Esophagus muscularis mucosa (tissue), 3 donors: ENCODE measurements at regions not wholly inside any gene's neighbourhood (a gene's known extent, or its start where the extent isn't known, plus 50 kb on each side); places are given as distances from the start of the nearest gene placed in this dataset.

ENCODE experiments used
- POLR2A ChIP-seq: fragments of 450-650 bp; IDR thresholded peaks from one replicate; pipeline ENCODE4 v1.6.1; 2017; ENCODE audit warnings: antibody characterized with exemption, moderate library complexity, mild to moderate bottlenecking, low read depth
- POLR2AphosphoS5 ChIP-seq, 2 donors: sonication (generic); formaldehyde crosslinking; IDR thresholded peaks; one replicate each; pipeline ENCODE4 v1.6.1; 2017; ENCODE audit warnings: antibody characterized with exemption in 2 of 2
- TF ChIP-seq, protein P1 (sequence below), 3 experiments: fragments of 200-600 bp in 2 of 3; fragments of 450-650 bp in 1 of 3; sonication (generic) in 2 of 3; IDR thresholded peaks; one replicate each; pipeline ENCODE4 v1.5.1; 2017 to 2019; ENCODE audit warnings: antibody characterized with exemption in 3 of 3, mild to moderate bottlenecking in 2 of 3, moderate library complexity in 1 of 3

- TF ChIP-seq, protein P1, sequence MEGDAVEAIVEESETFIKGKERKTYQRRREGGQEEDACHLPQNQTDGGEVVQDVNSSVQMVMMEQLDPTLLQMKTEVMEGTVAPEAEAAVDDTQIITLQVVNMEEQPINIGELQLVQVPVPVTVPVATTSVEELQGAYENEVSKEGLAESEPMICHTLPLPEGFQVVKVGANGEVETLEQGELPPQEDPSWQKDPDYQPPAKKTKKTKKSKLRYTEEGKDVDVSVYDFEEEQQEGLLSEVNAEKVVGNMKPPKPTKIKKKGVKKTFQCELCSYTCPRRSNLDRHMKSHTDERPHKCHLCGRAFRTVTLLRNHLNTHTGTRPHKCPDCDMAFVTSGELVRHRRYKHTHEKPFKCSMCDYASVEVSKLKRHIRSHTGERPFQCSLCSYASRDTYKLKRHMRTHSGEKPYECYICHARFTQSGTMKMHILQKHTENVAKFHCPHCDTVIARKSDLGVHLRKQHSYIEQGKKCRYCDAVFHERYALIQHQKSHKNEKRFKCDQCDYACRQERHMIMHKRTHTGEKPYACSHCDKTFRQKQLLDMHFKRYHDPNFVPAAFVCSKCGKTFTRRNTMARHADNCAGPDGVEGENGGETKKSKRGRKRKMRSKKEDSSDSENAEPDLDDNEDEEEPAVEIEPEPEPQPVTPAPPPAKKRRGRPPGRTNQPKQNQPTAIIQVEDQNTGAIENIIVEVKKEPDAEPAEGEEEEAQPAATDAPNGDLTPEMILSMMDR (IDR thresholded peaks at IDR 0.05): no peak
- TF ChIP-seq POLR2A (no peak), POLR2AphosphoS5 (IDR thresholded peaks at IDR 0.05) (no peak)
Measured at GRCh38 chr15:38698254-38698653, 133.6 kb upstream of the RASGRP1 start.
